KOPT-K1 (cell line): ENCODE measurements at regions not wholly inside any gene's neighbourhood (a gene's known extent, or its start where the extent isn't known, plus 50 kb on each side); places are given as distances from the start of the nearest gene placed in this dataset.

Experiments used
- H3K27ac ChIP-seq: fragments of 200-600 bp; sonication (generic); 2 replicates; pipeline ENCODE4 v1.5.1; 2016; ENCODE audit warnings: antibody characterized with exemption, mild to moderate bottlenecking, low read depth, low read length; ENCODE audit not compliant: poor library complexity, severe bottlenecking
- H3K36me3 ChIP-seq: fragments of 200-600 bp; sonication (generic); 2 replicates; pipeline ENCODE4 v1.5.1; 2017; ENCODE audit warnings: antibody characterized with exemption, mild to moderate bottlenecking, low read length, moderate library complexity; ENCODE audit not compliant: insufficient read depth
- H3K9me3 ChIP-seq: fragments of 200-600 bp; sonication (generic); 2 replicates; pipeline ENCODE4 v1.5.1; 2017; ENCODE audit warnings: antibody characterized with exemption, low read length, mild to moderate bottlenecking; ENCODE audit not compliant: insufficient read depth, poor library complexity, severe bottlenecking

DNA sequence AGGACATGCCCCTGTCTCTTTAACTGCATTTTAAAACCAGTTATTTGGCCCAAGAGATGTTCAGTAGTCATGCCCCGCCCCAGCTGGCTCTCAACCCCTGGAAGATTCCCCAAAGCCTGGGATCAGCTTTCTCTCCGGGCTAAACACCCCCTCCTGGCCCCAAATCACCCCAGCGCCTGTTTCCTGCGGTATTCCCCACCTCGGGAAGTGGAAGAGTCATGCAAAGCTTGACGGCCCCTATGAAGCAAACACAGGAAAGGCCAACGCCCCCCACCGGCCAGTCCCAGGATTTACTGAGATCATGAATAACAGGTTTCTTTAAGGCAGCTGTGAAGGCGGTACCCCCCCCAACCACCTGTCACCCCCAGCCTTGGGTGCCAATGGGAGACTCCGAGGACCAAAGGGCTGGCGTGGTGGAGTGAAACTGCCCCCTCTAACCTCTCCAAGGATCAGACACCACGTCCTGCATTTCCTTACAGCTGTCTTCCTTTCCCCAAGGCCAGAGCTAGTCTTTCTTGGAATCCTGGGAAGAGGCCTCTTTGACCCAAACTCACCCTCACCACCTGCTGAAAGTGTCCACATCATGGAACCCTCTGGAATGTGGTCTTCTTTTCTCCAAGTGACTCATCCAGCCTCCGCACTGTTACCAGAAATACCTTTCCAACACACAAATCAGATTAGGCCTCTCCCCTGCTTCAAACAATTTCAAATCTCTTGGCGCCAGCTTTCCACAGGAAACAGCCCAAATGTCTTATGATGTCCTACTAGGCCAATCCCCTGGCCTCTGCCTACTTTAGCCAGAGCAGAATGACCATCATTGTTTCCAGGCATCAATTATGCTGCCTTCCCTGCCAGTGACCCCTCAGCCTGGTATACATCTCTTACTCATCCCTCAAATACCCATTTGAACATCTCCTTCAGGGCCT, 301.5 kb downstream of the ZEB1 start:
- Histone ChIP-seq H3K9me3 (peaks cover 25% of the 10 kb centered on the region), H3K36me3 (no peaks in the 10 kb centered on the region), H3K27ac (no peak overlapping the region)

GRCh38 chr10:31619531-31620061, 300.6 kb downstream of the ZEB1 start:
- Histone ChIP-seq H3K9me3 (peaks cover 16% of the 10 kb centered on the region), H3K36me3 (no peaks in the 10 kb centered on the region), H3K27ac (no peak overlapping the region)

DNA sequence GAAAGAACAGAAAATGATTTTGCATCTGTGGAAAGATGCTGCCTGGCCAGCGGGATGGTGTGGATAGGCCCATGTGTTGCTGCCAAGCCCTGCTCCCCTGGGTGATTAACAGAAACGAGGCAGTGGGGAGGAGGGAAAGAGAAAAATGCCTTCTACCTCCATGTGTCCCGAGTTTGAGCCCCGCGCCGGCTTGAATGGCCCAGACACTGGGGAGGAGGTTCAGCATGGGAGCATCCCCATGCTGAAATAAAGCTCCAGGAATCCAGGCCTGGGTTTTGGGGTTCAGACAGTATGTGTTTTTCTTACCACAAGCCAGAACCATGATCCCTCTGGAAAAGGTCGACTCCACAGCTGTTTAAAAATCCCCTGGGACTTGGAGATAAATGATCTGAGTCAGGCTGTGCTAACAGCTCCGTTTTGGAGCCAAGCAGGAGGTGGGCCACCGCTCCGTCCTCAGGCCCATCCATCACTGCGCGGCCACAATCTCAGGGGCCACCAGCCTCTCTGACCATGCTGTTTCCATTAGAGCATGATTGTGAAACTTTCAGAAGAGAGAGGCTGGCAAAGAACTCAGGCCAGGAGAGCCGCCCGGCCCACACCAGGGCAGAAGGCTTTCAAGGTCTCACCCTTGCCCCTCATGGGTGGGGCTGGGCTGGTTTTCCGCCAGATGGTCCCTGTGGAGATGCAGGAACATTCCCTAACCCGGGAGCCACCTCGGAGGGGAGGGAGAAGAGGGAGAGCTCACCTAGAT, 299.7 kb downstream of the ZEB1 start:
- Histone ChIP-seq H3K36me3 (no peaks in the 10 kb centered on the region), H3K27ac (no peak overlapping the region), H3K9me3 (peaks cover 7% of the 10 kb centered on the region)

GRCh38 chr10:31617757-31618156, 298.7 kb downstream of the ZEB1 start:
- Histone ChIP-seq H3K27ac (no peak overlapping the region), H3K36me3 (no peaks in the 10 kb centered on the region), H3K9me3 (no peaks in the 10 kb centered on the region)

DNA sequence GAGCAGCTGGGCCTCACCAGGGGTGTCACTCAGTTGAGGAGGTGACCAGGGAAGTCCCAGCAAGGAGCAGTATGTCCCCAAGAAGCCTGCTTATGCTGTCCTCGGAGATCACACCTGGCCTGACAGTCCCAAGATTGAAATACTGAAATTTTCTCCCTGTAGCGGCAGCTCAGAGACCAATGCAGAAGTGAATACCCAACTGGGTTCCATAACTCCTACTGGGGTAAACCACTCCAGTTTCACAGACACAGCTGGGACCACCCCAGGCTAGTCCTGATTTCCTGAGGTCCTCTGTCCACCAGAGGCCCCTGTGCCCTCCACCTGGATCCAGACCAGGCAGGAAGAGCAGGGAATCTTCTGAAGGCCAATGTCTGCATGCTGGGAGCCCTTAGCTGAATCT, 298.1 kb downstream of the ZEB1 start:
- H3K9me3 ChIP-seq, result no peaks in the 10 kb centered on the region
- no peaks in the 10 kb centered on the region for H3K36me3 ChIP-seq
- H3K27ac ChIP-seq, result no peak overlapping the region

GRCh38 chr10:31615129-31615528, 296.1 kb downstream of the ZEB1 start:
- no peaks in the 10 kb centered on the region for H3K36me3 ChIP-seq
- no peaks in the 10 kb centered on the region for H3K9me3 ChIP-seq
- no peak overlapping the region for H3K27ac ChIP-seq

- Histone ChIP-seq H3K36me3 (no peaks in the 10 kb centered on the region), H3K9me3 (no peaks in the 10 kb centered on the region), H3K27ac (no peak overlapping the region)
Observed at GRCh38 chr10:31614611-31615010, 295.6 kb downstream of the ZEB1 start.

DNA sequence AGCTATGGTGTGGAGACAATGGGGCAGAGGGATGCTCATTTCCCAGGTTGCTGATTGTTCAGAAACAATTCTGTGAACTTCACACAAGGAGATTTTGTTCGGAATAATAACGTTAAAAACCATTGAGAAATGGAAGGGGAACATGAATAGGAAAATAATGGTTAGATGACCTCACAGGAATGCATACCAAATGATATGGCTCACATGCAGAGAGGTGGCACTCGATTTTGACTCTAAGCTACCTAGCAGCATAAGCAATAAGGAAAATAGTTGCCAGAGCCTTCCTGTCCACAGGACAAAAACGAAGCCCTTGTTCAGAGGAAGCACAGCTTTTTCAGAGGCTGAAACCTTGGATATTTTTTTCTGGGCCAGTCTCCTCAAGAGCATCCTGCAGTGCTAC, 293.1 kb downstream of the ZEB1 start:
- no peaks in the 10 kb centered on the region for H3K9me3 ChIP-seq
- no peak overlapping the region for H3K27ac ChIP-seq
- H3K36me3 ChIP-seq, result no peaks in the 10 kb centered on the region

- Histone ChIP-seq H3K9me3 (no peaks in the 10 kb centered on the region), H3K36me3 (no peaks in the 10 kb centered on the region), H3K27ac (no peak overlapping the region)
Observed at GRCh38 chr10:31611161-31611560, 292.1 kb downstream of the ZEB1 start.

- Histone ChIP-seq H3K36me3 (no peaks in the 10 kb centered on the region), H3K27ac (no peak overlapping the region), H3K9me3 (no peaks in the 10 kb centered on the region)
Observed at GRCh38 chr10:31607481-31607880, 288.5 kb downstream of the ZEB1 start.

GRCh38 chr10:31606841-31607240, 287.8 kb downstream of the ZEB1 start:
- Histone ChIP-seq H3K9me3 (no peaks in the 10 kb centered on the region), H3K36me3 (no peaks in the 10 kb centered on the region), H3K27ac (no peak overlapping the region)

DNA sequence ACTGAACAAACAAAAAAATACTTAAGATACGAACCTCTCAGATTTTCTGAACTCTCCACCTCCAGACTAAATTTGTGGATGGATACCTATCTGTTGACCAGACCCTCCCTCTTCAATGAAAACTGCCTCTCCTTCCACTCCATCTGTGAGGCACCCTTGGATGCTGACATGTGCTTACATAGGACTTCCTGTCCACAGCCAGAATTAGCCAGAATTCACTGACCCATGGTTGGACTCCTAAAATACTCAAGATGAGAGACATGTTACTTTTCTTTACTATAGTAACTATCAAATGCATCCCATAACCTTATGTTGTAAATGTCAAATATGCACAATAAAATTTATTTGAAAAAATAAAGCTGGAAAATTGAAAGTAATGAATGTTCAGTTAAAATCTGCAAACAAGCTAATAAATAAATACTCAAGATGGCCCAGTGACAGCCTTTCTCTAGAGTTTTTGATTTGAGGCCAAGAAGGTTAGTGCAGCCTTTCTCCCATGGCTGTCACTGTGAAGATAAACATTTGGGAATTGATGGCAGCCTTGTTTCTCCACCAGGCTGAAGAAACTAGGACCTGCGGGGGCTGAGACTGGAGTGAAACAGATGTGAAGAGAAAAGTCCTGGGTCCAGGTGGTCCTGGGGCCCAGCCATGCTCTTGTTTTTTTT, 287.0 kb downstream of the ZEB1 start:
- Histone ChIP-seq H3K27ac (no peak overlapping the region), H3K36me3 (no peaks in the 10 kb centered on the region), H3K9me3 (no peaks in the 10 kb centered on the region)

GRCh38 chr10:31605426-31605825, 286.4 kb downstream of the ZEB1 start:
- H3K9me3 ChIP-seq, result no peaks in the 10 kb centered on the region
- H3K36me3 ChIP-seq, result no peaks in the 10 kb centered on the region
- no peak overlapping the region for H3K27ac ChIP-seq

DNA sequence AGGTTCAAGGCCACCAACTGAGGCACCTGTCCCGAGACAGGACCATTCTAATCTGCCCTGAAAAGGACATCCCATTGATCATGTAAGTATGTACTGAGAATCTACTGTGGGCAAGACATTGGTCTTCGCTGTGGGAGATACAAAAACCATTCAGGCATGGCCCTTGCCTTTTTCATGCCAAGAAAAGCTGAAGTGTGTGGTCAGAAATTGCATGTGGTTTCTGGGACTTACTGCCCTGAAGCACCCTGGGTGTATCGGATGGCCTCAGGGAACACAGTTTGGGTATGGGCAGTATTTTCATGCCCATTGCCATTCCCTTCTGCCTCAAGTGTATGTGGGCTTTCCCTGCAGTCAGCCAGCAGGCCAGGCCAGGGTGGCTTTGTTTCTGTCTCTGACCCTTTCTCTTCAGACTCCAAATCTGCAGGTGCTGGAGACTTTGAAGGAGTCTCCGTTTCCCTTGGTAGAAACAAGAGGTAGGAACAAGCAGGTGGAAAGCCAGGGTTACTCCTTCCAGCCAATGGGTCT, 285.7 kb downstream of the ZEB1 start:
- Histone ChIP-seq H3K27ac (no peak overlapping the region), H3K36me3 (no peaks in the 10 kb centered on the region), H3K9me3 (no peaks in the 10 kb centered on the region)

DNA sequence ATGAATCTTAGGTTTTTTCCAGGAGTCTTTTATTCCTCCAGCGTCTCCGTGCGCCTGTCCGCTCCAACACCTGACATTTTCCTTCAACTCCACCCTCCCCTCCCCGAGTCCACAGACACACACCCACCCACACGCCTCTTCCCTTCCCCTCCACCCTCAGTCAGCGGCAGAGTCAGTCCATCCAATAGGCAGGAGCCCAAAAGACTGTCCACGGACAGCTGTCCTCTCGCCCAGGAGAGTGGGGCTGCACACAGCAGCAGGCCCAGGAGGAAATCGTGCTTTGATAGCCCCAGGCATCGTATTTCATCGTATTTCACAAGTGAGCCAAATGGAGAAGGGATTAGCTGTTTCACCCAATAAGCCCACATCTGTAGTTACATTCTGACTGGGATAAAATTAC, 285.1 kb downstream of the ZEB1 start:
- peak overlapping the region; percentile 56 for H3K27ac ChIP-seq
- no peaks in the 10 kb centered on the region for H3K9me3 ChIP-seq
- H3K36me3 ChIP-seq, result no peaks in the 10 kb centered on the region
